HCT116 (cell line): ENCODE measurements at regions not wholly inside any gene's neighbourhood (a gene's known extent, or its start where the extent isn't known, plus 50 kb on each side); places are given as distances from the start of the nearest gene placed in this dataset.

Source experiments
- ATAC-seq: fragments of 200-7000 bp; cut with Tn5 transposase; 2 replicates; pipeline ENCODE4 v1.9.1; 2020; ENCODE audit warnings: mild to moderate bottlenecking, moderate library complexity
- BruUV-seq: library from RNA; stranded (reverse); fragments of 400-500 nt; replicated peaks from 2 replicates; lab custom pipeline; 2021; lab: Mats Ljungman, UMichigan
- CTCF ChIA-PET: fragments of 300-600 bp; sonication (Branson Sonifier 250); formaldehyde crosslinking; loops from one replicate; lab custom pipeline; 2021; ENCODE audit warnings: antibody characterized with exemption; lab: Charles Lee
- POLR2A ChIA-PET: fragments of 300-600, 350-600 bp; sonication (Branson Sonifier 250); formaldehyde crosslinking; loops from one replicate; lab custom pipeline; 2021; ENCODE audit warnings: antibody characterized with exemption; lab: Charles Lee
- RAD21 ChIA-PET, 2 experiments: fragments of 300-600 bp; sonication (Branson Sonifier 250); formaldehyde crosslinking; loops; one replicate each; lab custom pipeline; 2023; ENCODE audit warnings: low total read pairs in 2 of 2; ENCODE audit not compliant: uncharacterized antibody in 2 of 2, unreplicated experiment in 2 of 2, low non-redundant PET in 1 of 2; lab: Charles Lee
- DNase-seq: peaks from one replicate; pipeline ENCODE4 v3.0.0-alpha.2; 2010; ENCODE audit warnings: low read depth, low spot score
- H2AFZ ChIP-seq: fragments of 200-600 bp; shearing (Covaris generic), sonication (generic); 2 replicates; pipeline ENCODE4 v1.6.1; 2017; ENCODE audit warnings: low read depth, mixed run types, mixed read lengths, antibody characterized with exemption, low read length; ENCODE audit not compliant: poor library complexity, severe bottlenecking
- H3K27ac ChIP-seq: 2 replicates; pipeline ENCODE4 v1.5.1; 2012; ENCODE audit warnings: low read depth, low read length
- H3K27me3 ChIP-seq: fragments of 200-600 bp; sonication (generic); 2 replicates; pipeline ENCODE4 v1.6.1; 2016; ENCODE audit warnings: mixed run types, low read length, mixed read lengths; ENCODE audit not compliant: insufficient read depth
- H3K36me3 ChIP-seq, 2 experiments: fragments of 200-500 bp in 1 of 2; fragments of 200-600 bp in 1 of 2; sonication (Bioruptor generic) in 1 of 2; sonication (generic) in 1 of 2; 2 replicates each; pipeline versions ENCODE4 v1.5.1 to v1.6.1; 2014 to 2016; ENCODE audit warnings: low read length in 2 of 2, inconsistent platforms in 1 of 2, mixed read lengths in 1 of 2, mixed run types in 1 of 2; ENCODE audit not compliant: insufficient read depth in 2 of 2, control insufficient read depth in 1 of 2
- H3K4me1 ChIP-seq, 2 experiments: fragments of 200-600 bp in 1 of 2; sonication (generic) in 1 of 2; 2 replicates each; pipeline versions ENCODE4 v1.5.1 to v1.6.1; 2012 to 2017; ENCODE audit warnings: low read length in 2 of 2, inconsistent platforms in 1 of 2, mild to moderate bottlenecking in 1 of 2, mixed read lengths in 1 of 2, mixed run types in 1 of 2, moderate library complexity in 1 of 2; ENCODE audit not compliant: insufficient read depth in 2 of 2, control insufficient read depth in 1 of 2
- H3K4me2 ChIP-seq: fragments of 200-600 bp; sonication (generic); 2 replicates; pipeline ENCODE4 v1.6.1; 2017; ENCODE audit warnings: mixed run types, low read length, mixed read lengths
- H3K4me3 ChIP-seq, 2 experiments: fragments of 200-600 bp in 1 of 2; sonication (generic) in 1 of 2; replicated peaks in 1 of 2; 2 replicates each; pipeline ENCODE4 v1.5.1; 2011 to 2016; ENCODE audit warnings: low read length in 2 of 2, control low read depth in 1 of 2, low read depth in 1 of 2, mild to moderate bottlenecking in 1 of 2, mixed read lengths in 1 of 2, mixed run types in 1 of 2
- H3K79me2 ChIP-seq: fragments of 200-600 bp; sonication (generic); 2 replicates; pipeline ENCODE4 v1.6.1; 2017; ENCODE audit warnings: mild to moderate bottlenecking, mixed run types, low read length, moderate library complexity, mixed read lengths; ENCODE audit not compliant: insufficient read depth
- H3K9ac ChIP-seq: fragments of 200-600 bp; sonication (generic); 2 replicates; pipeline ENCODE4 v1.6.1; 2016; ENCODE audit warnings: low read length, mixed read lengths
- H3K9me2 ChIP-seq: fragments of 200-600 bp; sonication (generic), shearing (Covaris generic); 2 replicates; pipeline ENCODE4 v1.6.1; 2017; ENCODE audit warnings: mixed run types, mild to moderate bottlenecking, moderate library complexity; ENCODE audit not compliant: insufficient read depth
- H3K9me3 ChIP-seq, 2 experiments: fragments of 200-500 bp in 1 of 2; fragments of 200-600 bp in 1 of 2; sonication (Bioruptor generic) in 1 of 2; sonication (generic) in 1 of 2; 2 replicates each; pipeline ENCODE4 v1.6.1; 2014 to 2017; ENCODE audit warnings: low read length in 2 of 2, mixed read lengths in 2 of 2, inconsistent platforms in 1 of 2, low read depth in 1 of 2, mild to moderate bottlenecking in 1 of 2, mixed run types in 1 of 2, moderate library complexity in 1 of 2; ENCODE audit not compliant: control insufficient read depth in 1 of 2, insufficient read depth in 1 of 2
- H4K20me1 ChIP-seq: fragments of 200-600 bp; sonication (generic), shearing (Covaris generic); 2 replicates; pipeline ENCODE4 v1.6.1; 2017; ENCODE audit warnings: mixed run types, mild to moderate bottlenecking, moderate library complexity; ENCODE audit not compliant: insufficient read depth
- ATF3 ChIP-seq: IDR thresholded peaks from 2 replicates; pipeline ENCODE4 v1.6.1; 2012
- EZH2phosphoT487 ChIP-seq: fragments of 200-600 bp; IDR thresholded peaks from 2 replicates; pipeline ENCODE4 v1.6.1; 2018; ENCODE audit warnings: antibody characterized with exemption, borderline replicate concordance
- JUND ChIP-seq: IDR thresholded peaks from 2 replicates; pipeline ENCODE4 v1.6.1; 2012
- POLR2AphosphoS5 ChIP-seq: IDR thresholded peaks from 2 replicates; pipeline ENCODE4 v1.6.1; 2011; ENCODE audit warnings: mild to moderate bottlenecking, low read depth, low read length, moderate library complexity
- RAD21 ChIP-seq: IDR thresholded peaks from 2 replicates; pipeline ENCODE4 v1.6.1; 2012; ENCODE audit warnings: low read depth, mild to moderate bottlenecking
- REST ChIP-seq: IDR thresholded peaks from 2 replicates; pipeline ENCODE4 v1.6.1; 2012; ENCODE audit warnings: low read depth
- SIN3A ChIP-seq: IDR thresholded peaks from 2 replicates; pipeline ENCODE4 v1.6.1; 2012; ENCODE audit warnings: low read depth
- SRF ChIP-seq: IDR thresholded peaks from 2 replicates; pipeline ENCODE4 v1.6.1; 2012; ENCODE audit warnings: low read depth
- ZFX ChIP-seq: fragments of 450-650 bp; IDR thresholded peaks from 2 replicates; pipeline ENCODE4 v1.6.1; 2017
- intact Hi-C: fragments of 100-400 bp; cut with micrococcal nuclease; formaldehyde crosslinking; loops from 2 replicates; pipeline ENCODE4 v1.10.0; 2022

- Histone ChIP-seq H3K27ac (no peak overlapping the region), H3K27me3 (0 out of 2 replicates have a peak, but pooled peaks cover 4% of the 10 kb centered on the region), H3K36me3 (no peaks in the 10 kb centered on the region), H4K20me1 (no peaks in the 10 kb centered on the region), H3K4me2 (no peak overlapping the region), H3K4me1 (peaks cover 10 to 14% of the 10 kb centered on the region in 2 experiments), H3K79me2 (no peaks in the 10 kb centered on the region), H3K9me3 (no peaks in the 10 kb centered on the region), H3K9me2 (no peaks in the 10 kb centered on the region), H3K4me3 (no peak overlapping the region), H2AFZ (no peak overlapping the region), H3K9ac (no peak overlapping the region)
- RAD21 ChIA-PET = no interaction called here
- ATAC-seq (no peak), DNase-seq (no peak)
- POLR2A ChIA-PET = no interaction called here
- TF ChIP-seq ZFX (no peak), SRF (no peak), REST (no peak), RAD21 (no peak), POLR2AphosphoS5 (no peak), SIN3A (no peak), ATF3 (no peak), EZH2phosphoT487 (no peak), JUND (no peak)
- CTCF ChIA-PET = no interaction called here
- intact Hi-C loops = no loop called here
- BruUV-seq = no TSS peak
These were observed 110.4 kb upstream of the SOX1 start for GRCh38 chr13:111956261-111957151.
